ENCODE measurements at regions not wholly inside any gene's neighbourhood (a gene's known extent, or its start where the extent isn't known, plus 50 kb on each side); places are given as distances from the start of the nearest gene placed in this dataset.

- H3K27ac ChIP-seq (ENCODE audit: control insufficient read depth, insufficient read depth), result no peak overlapping the region
- WGBS (ENCODE audit: insufficient coverage, insufficient replicate concordance, low lambda C conversion rate, missing lambda C conversion rate), result 0% methylated on average over 1 of the region's 1 CpG
- no peaks in the 10 kb centered on the region for H3K36me3 ChIP-seq (ENCODE audit: control insufficient read depth in 2 of 2, insufficient read depth in 2 of 2, low read length in 1 of 2)
- no peak overlapping the region for H3K4me3 ChIP-seq
- H3K79me2 ChIP-seq (ENCODE audit: control insufficient read depth, insufficient read depth, low read length), result no peaks in the 10 kb centered on the region
- ChIA-PET RAD21 (ENCODE audit: unreplicated experiment) (no interaction called here), POLR2A (no interaction called here), SMC1A (ENCODE audit: uncharacterized antibody, unreplicated experiment) (no interaction called here), CTCF (no interaction called here)
- ATAC-seq, result peak; percentile 12; the same call in 2 of the 3 replicates
- no peak for FAIRE-seq
- H2AFZ ChIP-seq (ENCODE audit: control insufficient read depth, low read depth, low read length), result no peak overlapping the region
- no peak for TF ChIP-seq MEF2A (IDR thresholded peaks at IDR 0.05; ENCODE audit: insufficient read depth, low read depth, low read length)
- no peak for TF ChIP-seq MYC (IDR thresholded peaks at IDR 0.05; ENCODE audit: insufficient read depth, insufficient read length, insufficient replicate concordance, low read length, severe bottlenecking)
- TF ChIP-seq ZZZ3 (IDR thresholded peaks at IDR 0.05; ENCODE audit: control insufficient read depth, insufficient read length, low read depth), result no peak
- TF ChIP-seq MTA3 (IDR thresholded peaks at IDR 0.05; ENCODE audit: borderline replicate concordance, low read length), result no peak
- TF ChIP-seq ZBED1 (IDR thresholded peaks at IDR 0.05; ENCODE audit: borderline replicate concordance), result no peak
- TF ChIP-seq YY1 (IDR thresholded peaks at IDR 0.05; ENCODE audit: low read depth, low read length), result no peak
- TF ChIP-seq BCL3 (IDR thresholded peaks at IDR 0.05; ENCODE audit: borderline replicate concordance, insufficient read depth, low read depth, low read length, poor library complexity, severe bottlenecking), result no peak
- no peak for TF ChIP-seq RFX5 (IDR thresholded peaks at IDR 0.05; ENCODE audit: low read depth, low read length)
- TF ChIP-seq RELA (IDR thresholded peaks at IDR 0.05; ENCODE audit: borderline replicate concordance, partially characterized antibody), result no peak
- no peak for TF ChIP-seq MYB (IDR thresholded peaks at IDR 0.05; ENCODE audit: borderline replicate concordance, low read depth, low read length)
- TF ChIP-seq EZH2 (IDR thresholded peaks at IDR 0.05; ENCODE audit: borderline replicate concordance, control insufficient read depth, low read depth, low read length), result no peak
- TF ChIP-seq ZBTB11 (CRISPR knock-in tag; IDR thresholded peaks at IDR 0.05), result no peak
- TF ChIP-seq STAT1 (conservative IDR thresholded peaks at IDR 0.05), result no peak
- no peak for TF ChIP-seq LARP7 (IDR thresholded peaks at IDR 0.05)
- no peak for TF ChIP-seq NFYB (IDR thresholded peaks at IDR 0.05; ENCODE audit: insufficient read depth, low read depth, low read length)
- TF ChIP-seq SMAD5 (IDR thresholded peaks at IDR 0.05; ENCODE audit: low read depth), result no peak
- TF ChIP-seq KDM1A (IDR thresholded peaks at IDR 0.05; ENCODE audit: borderline replicate concordance), result no peak
- TF ChIP-seq JUND (IDR thresholded peaks at IDR 0.05; ENCODE audit: low read depth, low read length), result no peak
- TF ChIP-seq SMAD1 (IDR thresholded peaks at IDR 0.05; ENCODE audit: low read depth, partially characterized antibody), result no peak
- TF ChIP-seq SREBF2 (IDR thresholded peaks at IDR 0.05; ENCODE audit: low read length), result no peak
- intact Hi-C loops (cut with micrococcal nuclease; ENCODE audit: unreplicated experiment), result no loop called here
- H3K27me3 ChIP-seq (replicated peaks in 1 of 2; ENCODE audit: control insufficient read depth in 2 of 2, insufficient read depth in 2 of 2, low read length in 1 of 2), result no peaks in the 10 kb centered on the region
- DNase-seq (ENCODE audit: low read depth, low spot score), result no peak
- no peak overlapping the region for H3K4me2 ChIP-seq (ENCODE audit: control insufficient read depth, insufficient read depth)
- H3K4me1 ChIP-seq (ENCODE audit: control insufficient read depth, insufficient read depth, low read length), result no peaks in the 10 kb centered on the region
- no peak overlapping the region for H3K9ac ChIP-seq (ENCODE audit: control insufficient read depth, insufficient read depth, low read length)
- H3K9me3 ChIP-seq (replicated peaks; ENCODE audit: control insufficient read depth, insufficient read depth, low read length), result no peaks in the 10 kb centered on the region
- in situ Hi-C loops (cut with MboI), result no loop called here
- no peaks in the 10 kb centered on the region for H4K20me1 ChIP-seq (ENCODE audit: control insufficient read depth, insufficient read depth)
- no TSS peak for BruUV-seq (replicated peaks)
These were observed 123.1 kb upstream of the XIRP2 start for GRCh38 chr2:166765141-166765540.
